HG03342 (cell line): ENCODE measurements at regions not wholly inside any gene's neighbourhood (a gene's known extent, or its start where the extent isn't known, plus 50 kb on each side); places are given as distances from the start of the nearest gene placed in this dataset.
"Not testable (repeated sequence)": the region's sequence is repeated elsewhere in the genome, so short reads cannot be mapped to it uniquely, and the experiment has no call there.

Experiments used
- ATAC-seq: cut with Tn5 transposase; IDR thresholded peaks from one replicate; pipeline ENCODE4 v1.9.1; 2021; ENCODE audit warnings: mild to moderate bottlenecking, moderate library complexity; ENCODE audit not compliant: unreplicated experiment

GRCh38 chr5:4584982-4585381 lies 555.1 kb upstream of the ADAMTS16 start:
- ATAC-seq = no peak

- no peak for ATAC-seq
These were observed 526.7 kb upstream of the ADAMTS16 start for GRCh38 chr5:4613440-4613839.

DNA sequence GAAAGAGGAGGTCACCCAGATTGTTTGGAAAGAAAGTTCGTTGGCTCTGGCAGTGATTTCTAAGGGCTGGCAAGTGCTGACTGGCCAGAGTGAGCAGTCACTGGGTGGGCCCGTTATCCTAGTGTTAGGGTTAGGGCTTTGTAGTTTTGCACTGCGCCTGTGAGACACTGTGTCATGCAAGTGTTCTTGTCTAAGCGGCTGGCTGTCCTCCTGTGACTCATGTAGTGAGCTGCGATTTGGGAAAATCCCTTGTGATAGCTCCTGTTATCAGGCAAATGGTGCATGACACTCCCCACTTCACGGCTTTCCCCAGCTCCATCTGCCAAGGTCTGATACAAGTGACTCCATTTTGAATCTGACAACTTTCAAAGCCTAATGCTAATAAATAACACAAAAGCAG lies 526.0 kb upstream of the ADAMTS16 start:
- no peak for ATAC-seq

- ATAC-seq = not testable (repeated sequence)
These were observed 524.8 kb upstream of the ADAMTS16 start for GRCh38 chr5:4615369-4615768.

- no peak for ATAC-seq
These were observed 514.8 kb upstream of the ADAMTS16 start for GRCh38 chr5:4625206-4625896.

DNA sequence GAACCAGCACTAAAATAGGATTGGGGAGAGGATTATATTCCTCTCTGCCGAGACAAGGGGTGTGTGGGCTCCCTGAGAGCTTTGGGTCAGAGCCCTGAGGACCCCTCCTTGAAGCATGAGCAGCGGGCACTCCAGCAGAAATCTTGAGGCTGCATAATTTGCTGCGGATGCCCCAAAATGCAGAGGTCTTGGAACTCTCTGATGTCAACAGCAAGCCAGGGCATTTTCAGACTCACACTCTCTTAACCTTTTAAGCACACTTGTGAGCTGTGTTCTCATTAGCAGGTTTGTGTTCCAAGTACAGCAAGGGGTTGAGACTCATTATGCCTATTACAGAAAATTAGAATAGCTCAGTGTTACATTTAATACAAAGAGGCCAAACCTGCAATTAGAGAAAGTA lies 513.0 kb upstream of the ADAMTS16 start:
- ATAC-seq = no peak

- ATAC-seq = no peak
These were observed 512.2 kb upstream of the ADAMTS16 start for GRCh38 chr5:4627929-4628328.

DNA sequence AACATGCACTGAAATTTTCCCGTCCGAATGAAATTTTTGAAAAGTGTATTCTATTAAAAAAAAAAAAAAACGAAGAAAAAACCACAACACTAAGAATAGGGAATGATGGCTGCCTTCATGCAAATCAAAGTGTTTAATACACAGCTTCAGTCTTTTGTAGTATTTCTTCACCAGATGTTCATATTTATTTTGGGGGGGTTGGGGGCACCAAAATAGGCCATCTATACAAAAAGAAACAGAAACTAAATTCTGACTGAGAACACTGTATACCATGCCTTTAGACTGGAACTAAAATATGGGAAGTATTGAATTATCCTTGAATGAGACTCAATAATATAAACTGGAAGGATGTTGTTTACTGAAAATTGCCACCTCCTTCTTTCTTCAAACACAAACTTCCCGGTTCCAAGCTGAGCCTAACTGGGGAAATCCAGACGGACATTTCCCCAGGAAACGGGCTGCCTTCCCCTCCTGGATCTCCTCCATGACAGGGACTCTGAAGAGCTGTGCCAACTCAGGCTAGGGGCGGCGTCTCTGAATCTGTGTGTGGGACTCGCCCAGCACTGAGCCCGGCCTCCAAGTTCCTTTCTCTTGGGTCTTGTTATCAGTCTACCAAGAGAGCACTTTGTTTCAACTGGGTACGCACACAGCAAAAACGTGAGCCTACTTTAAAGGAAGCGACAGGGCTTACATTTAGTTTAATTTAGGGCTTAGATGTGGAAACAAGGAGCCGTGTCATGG lies 511.3 kb upstream of the ADAMTS16 start:
- ATAC-seq = no peak

DNA sequence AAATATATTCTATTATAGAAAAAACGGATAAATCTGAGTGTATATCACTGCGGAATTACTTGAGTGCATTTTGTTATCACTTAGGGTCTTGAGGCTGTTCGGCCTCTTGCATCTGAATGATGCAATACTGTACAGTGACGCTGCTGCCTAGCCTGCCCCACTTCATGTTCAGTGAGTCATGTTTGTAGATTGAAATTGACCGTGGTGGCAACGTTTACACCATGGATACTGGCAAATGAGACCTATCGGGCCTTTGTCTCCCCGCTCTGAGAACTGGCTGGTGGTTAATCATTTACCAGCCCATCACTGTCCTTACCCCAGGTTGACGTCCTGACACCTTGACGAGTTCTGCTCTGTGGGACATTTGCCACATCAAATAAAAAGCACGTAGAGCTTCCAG lies 510.1 kb upstream of the ADAMTS16 start:
- ATAC-seq = no peak

GRCh38 chr5:4634342-4634741 lies 505.8 kb upstream of the ADAMTS16 start:
- no peak for ATAC-seq

DNA sequence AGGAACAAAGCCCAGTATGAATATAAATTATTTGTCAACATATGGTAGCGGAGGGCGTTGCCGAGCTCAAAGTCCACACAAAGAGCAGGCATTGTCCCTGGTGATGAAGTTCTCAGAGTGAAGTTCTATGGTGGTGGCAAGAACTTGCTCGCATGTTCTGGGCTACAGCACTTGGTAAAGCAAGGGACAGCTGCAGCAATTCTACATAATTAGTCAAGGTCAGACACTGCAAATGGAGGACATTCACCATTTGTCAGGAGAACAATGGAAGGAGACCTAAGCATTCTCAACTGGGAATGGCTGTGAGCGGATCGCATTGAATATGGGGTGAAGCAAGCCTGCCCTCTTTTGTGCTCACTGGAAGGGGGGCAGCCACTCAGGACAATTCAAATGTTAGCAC lies 503.8 kb upstream of the ADAMTS16 start:
- ATAC-seq = no peak

GRCh38 chr5:4639946-4640345 lies 500.2 kb upstream of the ADAMTS16 start:
- ATAC-seq = no peak

DNA sequence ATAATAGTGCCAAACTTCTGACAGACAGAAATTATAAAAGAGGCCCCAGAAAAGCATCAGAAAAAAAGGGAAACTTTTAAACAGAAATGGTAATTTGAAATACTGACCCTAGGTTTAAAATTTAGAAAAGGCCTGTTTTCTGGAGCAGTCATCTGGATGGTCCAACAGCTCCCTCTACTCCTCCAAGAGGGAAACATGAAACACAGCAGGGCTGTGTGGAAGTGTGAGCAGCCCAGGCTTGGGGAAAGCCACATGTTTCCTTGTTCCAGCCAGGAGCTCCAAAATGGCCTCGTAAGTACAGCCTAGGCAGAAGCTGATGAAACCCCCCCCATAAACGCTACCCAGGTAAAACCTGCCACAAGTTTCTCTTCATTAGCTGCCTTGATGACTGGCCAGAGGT lies 499.3 kb upstream of the ADAMTS16 start:
- ATAC-seq = no peak

DNA sequence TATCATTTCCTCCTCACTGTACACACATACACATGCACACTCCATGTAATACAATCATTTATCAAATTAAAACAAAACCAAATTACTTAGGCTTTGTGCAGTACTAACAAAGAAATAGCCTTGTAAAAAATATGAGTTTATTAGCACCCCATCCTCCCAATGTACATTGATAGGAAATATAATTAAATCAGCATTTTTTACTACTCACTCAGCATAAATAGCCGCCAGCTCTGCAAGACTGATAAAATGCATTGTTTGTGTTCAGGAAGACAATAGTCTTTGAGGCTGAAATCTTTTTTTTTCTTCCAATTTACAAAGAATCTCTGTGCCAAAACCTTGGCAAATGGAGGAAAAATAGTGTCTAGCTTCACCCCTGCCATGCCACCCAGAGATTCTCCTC lies 497.6 kb upstream of the ADAMTS16 start:
- no peak for ATAC-seq

GRCh38 chr5:4643190-4643589 lies 496.9 kb upstream of the ADAMTS16 start:
- ATAC-seq = no peak

DNA sequence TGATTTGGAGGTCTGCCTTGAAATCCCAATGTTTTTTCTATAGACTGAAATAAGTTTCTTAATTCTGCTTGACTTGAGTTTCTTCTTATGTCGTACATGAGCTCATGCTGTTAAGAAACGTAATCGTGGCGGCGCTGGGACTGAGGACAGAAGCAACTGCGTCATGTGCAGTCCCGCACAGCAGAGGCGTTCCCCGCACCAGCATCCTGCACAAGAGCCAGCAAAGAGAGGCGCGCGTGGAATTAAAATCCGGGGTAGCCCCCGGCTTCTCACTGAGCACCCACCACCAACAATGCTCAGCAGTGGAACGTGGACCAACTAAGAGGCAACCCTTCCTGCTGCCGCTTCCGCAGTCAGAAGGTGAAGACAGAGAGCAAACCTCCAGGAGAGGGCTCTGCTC lies 496.2 kb upstream of the ADAMTS16 start:
- no peak for ATAC-seq

DNA sequence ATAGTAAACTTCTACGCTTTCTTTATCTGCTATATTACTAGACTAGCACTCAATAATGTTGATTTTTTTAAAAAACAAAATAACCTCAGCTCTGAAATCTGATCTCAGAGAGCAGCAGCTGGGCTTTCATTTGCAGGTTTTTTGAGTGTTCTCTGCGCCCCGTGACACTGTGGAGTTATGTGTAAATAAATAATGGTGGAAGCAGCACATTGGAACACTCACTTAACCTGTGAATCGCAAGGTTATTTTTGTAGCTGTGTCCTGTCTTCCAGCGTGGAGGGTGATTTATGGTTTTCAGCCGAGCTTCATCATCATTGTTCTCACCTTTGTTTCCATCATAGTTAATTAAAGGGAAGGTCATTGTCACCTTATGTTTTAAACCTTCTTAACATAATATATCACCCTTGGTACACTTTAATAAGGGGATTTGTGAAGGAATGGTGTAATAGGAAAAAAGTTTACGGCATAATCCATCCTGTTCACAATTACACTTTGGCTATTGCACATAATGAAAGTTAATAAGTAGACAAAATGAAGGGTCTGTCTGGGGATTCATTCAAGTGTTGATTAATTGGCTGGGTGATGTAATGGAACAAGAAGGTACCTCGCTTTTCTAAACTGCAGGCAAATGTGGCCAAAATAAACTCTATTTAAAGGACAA lies 493.3 kb upstream of the ADAMTS16 start:
- no peak for ATAC-seq

DNA sequence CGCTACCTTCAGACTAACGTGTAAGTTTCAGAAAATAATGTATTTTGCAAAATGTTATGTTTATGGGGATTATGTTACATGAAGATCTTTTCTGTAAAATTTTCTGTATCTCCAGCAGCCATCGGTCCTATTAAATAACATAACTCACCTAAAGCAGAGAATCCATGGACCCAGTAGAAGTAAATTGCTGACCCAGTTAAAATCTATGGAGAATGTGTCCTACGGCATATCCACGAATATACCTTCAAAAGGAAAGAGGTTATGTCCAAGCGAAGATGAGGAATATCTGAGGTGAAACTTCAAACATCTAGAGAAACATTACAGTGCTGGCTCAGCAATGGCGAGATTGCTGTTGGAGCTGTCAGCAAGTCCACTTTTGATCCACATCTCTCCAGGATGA lies 492.2 kb upstream of the ADAMTS16 start:
- no peak for ATAC-seq

DNA sequence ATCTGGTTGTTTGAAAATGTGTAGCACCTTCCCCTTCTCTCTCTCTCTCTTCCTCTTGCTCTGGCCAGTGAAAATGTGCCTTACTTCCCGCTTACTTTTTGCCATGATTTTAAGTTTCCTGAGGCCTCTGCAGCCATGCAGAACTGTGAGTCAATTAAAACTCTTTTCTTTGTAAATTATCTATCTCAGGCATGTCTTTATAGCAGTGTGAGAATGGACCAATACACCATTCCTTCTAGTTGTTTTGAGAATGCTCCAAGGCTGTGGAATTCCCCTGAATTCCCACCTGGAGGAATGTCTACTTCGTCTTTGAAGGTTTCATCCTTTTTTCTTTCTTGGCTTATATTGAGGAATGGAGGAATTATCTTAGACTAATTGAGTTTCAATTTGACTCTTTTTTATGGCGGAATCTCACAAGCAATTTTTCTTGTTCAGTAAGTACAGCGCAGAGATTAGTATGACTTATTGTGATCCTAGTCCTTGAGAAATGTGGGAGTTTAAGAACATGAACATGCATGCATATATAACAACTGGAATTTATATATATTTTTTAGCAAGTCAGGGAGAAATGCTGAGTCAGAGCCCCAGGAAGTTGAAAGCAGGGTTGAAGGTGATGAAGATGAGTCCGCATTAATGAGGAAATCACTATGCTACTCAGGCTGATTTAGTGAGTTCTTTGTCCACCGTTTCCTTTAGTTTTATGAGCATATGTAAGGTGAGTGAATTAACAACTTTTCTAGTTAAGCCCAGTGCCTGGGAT lies 488.1 kb upstream of the ADAMTS16 start:
- ATAC-seq = no peak

DNA sequence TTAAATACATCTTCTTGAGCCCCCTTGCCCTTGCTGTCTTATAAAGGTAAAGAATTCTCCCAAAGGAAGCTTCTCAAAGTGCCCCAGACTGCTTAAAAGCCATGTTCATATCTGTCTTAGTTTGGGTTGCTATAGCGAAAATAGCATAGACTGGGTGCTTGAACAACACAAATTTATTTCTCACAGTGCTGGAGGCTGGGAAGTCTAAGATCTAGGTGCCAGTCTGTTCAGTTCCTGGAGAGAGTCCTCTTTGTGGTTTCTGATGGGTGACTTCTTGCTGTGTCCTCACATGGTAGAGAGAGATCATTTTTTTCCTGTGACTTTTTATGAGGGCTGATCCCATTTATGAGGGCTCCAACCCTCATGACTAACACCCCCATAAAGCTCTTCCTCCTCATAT lies 486.7 kb upstream of the ADAMTS16 start:
- no peak for ATAC-seq

- no peak for ATAC-seq
These were observed 480.3 kb upstream of the ADAMTS16 start for GRCh38 chr5:4659851-4660250.
